ENCODE measurements at regions not wholly inside any gene's neighbourhood (a gene's known extent, or its start where the extent isn't known, plus 50 kb on each side); places are given as distances from the start of the nearest gene placed in this dataset.
"Not testable (repeated sequence)": the region's sequence is repeated elsewhere in the genome, so short reads cannot be mapped to it uniquely, and the experiment has no call there.

DNA sequence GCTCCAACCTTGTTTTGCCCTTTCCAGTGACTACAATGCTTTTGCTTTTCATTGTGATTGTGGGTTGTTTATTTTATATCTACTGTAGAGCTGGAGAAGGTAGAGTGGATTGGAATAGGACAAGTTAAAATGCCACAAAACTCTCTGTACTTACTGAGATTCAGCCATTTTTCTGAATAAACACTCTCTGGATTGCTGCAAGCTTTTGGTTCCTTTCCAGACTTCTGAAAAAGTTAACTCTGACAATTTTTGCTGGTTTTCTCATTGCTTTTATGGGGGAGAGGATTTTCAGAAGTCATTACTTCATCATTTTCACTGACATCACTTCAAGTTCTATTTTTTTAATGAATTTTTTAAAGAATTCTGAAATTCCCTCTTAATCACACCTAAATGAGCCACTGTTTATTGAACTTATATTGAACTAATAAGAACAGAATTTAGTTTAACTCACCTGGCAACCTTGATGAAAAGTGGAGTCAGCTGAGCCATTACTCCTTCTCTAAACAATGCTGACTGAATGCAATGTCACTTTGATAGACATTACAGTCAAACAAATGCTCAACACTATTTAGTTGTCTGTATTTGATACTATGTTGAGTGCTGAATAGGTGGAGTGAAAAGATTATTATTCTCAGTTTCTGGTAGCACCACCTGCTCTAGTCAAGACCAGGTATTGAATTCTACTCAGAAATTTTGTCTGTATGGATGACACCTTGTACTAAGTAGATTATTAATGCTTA is 303.5 kb downstream of the DLEU7 start:
- DNase-seq = no peak

DNA sequence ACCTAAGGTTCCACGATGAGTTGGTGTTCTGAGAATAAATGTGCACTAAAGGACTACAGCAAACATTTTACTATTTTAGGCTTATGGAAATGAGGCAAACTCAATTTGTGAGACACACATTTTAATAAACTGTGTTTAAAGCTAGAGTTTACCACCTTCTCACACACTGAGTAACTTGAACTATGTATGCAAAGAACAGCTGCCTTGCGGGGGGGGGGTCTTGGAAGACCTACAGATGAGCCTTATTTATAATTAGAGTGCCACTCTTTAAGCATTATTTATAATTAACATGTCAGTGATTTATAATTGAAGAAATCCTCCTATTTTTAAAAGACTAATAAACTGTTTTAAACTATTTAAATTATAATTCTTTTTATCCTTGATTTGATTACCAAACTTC is 300.4 kb downstream of the DLEU7 start:
- DNase-seq = no peak

DNA sequence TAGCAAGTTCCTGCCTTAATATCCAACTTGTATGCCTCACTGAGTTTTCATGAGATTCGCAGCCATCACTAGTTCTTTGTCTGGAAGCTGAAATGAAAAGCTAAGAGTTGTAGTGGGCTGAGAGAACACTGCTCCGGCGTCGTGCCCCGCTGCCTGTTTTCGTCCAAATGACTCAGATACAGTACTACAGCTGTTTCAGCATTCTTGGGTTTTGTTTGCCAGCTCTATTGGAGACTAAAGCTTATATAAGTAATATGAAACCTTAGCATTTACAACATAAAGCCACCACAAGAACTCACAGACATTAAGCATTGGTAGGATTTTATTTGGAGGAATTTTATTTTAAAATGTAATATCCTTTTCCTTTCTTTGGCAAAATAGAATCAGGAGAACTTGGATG is 299.7 kb downstream of the DLEU7 start:
- peak; percentile 60 for DNase-seq

DNA sequence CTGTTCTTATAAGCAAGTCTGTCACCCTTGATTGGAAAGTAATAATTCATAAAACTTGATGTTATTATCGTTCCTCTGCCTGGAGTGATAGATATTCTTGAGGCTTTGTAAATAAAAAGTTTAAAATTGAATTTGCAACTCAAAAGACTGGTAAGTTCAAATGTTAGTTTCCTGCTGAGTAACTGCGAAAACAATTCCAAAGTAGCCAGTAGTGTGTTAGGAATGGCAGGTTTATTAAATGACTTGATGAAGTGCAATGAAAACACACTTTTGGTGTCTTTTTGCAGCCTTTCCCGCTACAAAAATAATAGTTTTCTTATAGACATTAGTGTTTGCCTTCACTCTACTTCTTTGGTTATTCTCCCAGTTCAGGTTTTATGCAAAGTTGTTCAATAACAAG is 299.3 kb downstream of the DLEU7 start:
- no peak for DNase-seq

DNA sequence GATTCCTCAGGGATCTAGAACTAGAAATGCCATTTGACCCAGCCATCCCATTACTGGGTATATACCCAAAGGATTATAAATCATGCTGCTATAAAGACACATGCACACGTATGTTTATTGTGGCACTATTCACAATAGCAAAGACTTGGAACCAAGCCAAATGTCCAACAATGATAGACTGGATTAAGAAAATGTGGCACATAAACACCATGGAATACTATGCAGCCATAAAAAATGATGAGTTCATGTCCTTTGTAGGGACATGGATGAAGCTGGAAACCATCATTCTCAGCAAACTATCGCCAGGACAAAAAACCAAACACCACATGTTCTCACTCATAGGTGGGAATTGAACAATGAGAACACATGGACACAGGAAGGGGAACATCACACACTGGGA is 296.3 kb downstream of the DLEU7 start:
- not testable (repeated sequence) for DNase-seq

DNA sequence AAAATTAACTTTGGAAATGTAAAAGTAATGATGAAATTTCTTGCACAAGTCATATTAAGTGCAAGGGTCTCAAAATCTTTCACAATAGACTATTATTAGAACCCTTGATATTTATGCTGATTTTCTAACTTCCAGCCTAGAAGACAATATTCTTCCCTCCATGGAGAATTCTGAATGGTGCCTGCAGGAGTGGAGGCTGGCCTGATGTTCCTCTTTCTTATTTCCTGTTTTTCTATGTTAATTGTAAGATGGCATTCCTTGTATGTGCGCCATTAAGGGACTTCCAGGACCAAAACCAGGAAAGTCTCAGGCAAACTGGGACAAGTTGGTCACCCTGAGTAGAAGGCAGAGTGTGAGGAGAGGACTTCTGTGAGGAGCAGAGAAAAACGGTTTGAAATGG is 294.9 kb downstream of the DLEU7 start:
- no peak for DNase-seq

DNA sequence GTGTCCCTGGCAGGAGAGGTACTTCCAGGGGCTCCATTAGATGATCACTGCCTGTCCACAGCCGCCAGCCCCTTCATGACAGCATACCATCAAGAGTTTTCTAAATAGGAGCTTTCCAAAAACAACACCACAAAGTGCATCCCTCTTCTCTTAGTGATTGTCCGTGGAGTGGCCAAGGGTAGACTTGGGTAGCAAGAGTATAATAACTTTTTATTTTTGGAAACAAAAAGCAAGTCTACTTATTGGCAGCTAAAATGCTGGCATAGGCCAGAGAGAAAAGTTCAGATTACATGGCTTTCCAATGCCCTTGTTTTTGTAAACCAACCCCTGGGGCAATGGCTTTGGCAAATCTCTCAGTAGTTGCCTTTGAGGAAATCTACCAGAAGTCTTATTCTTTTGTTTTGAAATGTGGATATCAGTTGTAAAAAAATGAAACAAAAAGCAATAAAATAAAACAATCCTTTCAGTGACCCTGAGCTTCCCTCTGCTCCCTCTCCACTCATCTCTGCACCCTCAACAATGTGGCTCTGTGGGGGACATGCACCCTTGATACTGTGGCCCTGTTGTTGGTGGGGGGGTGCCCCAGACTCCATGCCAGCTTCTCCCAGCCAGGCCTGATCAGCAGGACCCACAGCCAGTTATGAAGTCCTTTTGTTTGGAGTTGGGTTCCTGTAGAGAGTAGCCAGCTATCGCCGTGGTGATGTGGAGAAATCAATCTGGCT is 294.1 kb downstream of the DLEU7 start:
- no peak for DNase-seq

DNA sequence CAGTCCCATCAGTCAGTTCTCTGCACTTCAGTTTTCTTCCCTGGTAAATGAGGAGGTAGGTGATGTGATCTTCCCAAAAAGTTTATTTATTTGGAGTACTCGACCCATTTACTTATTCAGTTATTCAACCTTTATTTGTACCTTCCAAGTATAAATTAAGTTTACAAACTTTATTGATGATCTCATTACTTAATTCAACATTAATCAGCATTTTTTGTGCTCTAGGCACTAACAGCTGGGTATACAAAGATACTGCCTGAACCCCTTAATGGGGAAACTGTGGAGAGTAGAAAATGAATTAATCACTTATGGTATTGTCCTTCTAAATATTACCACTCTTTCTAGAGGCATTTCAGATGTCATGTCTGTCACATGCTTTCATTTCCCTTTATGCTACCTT is 293.3 kb downstream of the DLEU7 start:
- DNase-seq = no peak

DNA sequence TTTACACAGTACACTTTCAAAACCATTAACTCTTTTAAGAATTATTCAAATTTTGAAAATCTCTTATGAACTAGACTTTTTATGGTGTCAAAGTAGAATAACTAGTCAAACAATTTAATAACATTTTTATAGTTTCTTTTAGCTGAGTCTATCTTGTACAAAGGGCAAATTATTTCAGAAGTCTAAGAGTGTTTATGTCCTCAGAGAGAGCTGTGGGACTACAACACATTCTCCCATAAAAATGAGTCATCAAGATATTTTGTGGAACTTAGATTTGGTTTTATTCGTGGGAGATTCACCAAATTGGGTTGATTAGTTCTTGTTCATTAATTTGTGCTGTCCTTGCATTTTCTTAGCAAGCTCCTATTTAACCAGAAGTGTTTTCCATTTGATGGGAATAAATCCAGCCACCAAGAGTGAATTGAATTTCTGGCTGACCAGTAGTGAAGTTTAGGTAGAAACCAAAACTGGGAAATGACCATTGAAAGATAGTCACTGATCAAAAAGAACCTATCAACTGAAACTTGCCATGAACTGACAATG is 291.0 kb downstream of the DLEU7 start:
- no peak for DNase-seq

DNA sequence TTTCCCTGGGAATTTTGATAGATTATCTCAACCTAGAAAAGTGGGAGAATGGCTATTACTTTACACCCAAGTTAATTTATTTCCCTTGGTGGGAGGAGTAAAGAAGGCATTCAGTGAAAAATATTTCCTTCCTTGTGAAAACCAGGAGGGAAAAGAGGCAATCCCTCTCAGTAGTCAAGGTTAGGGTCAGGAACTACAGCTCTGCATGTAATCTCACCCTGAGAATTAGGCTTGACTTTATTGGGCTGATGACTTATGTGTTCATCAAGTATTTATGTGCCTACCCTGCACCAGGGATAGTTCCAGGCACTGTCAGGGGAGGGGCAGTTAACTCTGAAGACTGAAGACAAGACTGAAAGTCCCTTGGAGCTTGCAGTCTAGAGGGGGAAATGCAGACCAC is 281.8 kb downstream of the DLEU7 start:
- DNase-seq = no peak

DNA sequence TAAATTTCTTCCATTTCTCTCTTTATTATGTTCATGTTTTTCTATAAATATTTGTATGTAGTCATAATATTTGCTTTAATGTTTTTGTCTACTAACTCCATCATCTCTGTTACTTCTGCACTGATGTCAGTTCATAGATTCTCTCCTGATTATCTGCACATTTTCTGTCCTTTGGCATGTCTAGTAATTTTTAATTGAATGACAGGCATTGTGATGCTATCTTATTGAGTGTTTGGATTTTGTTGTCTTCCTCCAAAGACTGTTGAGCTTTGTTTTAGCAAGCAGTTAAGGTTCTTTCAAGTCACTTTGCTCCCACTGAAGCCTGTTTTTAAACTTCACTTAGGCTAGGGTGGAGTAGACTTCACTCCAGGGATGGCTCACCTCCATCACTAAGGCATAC is 276.8 kb downstream of the DLEU7 start:
- no peak for DNase-seq

DNA sequence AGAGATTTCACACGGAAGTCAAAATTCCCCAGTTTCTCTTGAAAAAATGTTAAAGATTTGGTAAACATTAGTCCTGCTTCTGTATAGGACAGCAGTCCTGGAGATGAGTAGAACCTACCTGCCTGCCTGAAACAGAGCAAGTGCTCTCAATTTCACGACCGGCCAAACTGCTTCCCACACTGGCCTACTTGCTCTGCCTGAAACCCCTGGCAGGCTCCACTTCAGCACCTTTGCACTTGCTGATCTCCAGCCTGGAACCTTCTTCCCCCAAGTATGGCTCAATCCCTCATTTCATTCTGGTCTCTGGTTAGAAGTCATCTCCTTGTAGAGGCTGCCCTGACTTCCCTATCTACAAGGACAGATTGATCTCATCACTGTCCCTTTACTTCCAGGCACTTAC is 271.4 kb downstream of the DLEU7 start:
- no peak for DNase-seq

DNA sequence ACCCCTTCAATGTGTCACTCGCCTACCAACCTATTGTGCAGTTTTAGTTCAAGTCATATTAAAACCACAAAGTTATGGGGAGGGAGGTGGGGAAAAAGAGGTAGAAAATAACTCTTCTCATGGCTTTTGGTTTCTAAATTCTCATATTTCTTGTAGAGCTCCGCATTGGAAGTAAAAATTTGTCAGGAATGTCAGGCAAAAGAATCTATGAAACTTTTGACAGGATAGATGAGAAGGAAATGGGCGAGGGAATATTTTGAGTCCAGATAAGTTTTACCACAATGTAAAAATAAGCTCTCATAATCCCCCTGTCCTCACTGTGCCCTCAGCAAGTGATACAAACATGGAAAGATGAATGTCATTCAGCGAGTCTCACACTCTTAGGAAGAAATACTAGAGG is 270.4 kb downstream of the DLEU7 start:
- DNase-seq = no peak

DNA sequence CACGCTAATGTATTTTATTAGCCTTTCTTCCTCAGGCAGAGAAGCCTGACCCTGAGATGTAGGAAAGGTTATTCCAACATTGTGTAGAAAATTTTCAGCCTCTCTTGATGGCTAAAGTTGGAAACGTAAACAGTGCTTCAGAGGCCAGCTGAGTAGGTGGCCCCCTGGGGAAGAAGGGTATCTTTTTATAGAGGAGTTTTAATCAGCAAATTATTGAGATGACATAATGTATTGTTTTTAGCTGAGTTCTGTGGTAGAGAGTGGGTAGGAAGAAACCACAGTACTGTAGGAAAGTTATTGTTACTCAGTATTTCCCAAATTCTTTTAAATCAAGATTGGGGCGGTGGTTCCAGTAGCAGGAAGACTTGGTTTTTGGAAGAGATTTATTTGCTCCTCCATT is 268.8 kb downstream of the DLEU7 start:
- DNase-seq = no peak

DNA sequence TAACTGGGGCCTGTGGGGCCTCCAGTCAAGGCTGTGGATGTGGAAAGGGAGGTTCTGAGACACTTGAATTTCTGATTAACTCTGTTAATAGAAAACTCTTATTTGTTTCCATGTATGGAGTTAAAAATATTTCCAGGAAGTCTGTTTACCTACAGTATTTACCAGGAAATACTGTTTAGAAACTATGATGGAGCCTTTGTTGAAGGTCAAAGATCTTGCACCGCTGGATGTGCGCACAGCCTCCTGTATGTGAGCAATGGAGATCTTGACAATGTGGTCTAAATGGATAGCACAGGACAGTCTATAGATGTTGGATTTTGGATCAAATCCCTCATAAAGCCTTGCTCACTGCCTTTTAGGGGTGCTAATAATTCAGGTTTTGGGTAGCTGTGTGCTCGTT is 268.4 kb downstream of the DLEU7 start:
- DNase-seq = no peak

DNA sequence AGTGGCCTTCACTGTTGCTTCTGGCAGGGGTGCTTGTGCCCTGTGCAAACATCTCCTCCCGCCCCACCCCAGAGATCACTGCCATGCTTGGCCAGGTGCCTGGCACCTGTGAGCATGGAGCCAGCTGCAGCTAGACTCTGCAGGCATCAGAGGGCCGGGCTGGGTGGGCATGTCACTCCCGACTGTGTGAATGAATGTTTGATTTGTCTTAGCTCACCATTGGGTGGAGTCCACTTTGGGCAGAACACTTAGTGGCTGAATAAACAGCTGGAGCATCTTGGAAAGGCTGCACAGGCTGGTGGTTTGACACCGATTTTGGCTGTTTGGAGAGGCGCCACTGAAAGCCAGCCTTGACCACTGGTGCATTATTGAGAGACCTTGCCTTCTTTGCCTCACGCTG is 267.3 kb downstream of the DLEU7 start:
- no peak for DNase-seq

DNA sequence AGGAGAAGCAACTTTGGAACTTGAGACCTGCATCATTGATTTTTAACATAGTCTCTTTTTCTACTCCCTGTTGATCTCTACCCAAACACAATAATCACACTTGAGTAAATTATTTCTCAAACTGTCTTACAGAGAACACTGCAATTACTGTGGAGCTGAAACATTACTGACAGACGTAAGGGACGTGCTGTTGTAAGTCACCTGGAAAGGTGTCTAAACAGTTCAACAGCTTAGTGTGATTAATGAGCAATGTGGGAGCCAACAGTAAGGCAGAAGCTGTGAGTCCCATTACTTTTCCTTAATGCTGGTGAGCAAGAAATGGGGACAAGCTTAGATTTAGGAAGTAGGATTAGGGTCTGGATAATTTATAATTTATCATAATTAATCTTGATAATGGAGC is 265.7 kb downstream of the DLEU7 start:
- no peak for DNase-seq

DNA sequence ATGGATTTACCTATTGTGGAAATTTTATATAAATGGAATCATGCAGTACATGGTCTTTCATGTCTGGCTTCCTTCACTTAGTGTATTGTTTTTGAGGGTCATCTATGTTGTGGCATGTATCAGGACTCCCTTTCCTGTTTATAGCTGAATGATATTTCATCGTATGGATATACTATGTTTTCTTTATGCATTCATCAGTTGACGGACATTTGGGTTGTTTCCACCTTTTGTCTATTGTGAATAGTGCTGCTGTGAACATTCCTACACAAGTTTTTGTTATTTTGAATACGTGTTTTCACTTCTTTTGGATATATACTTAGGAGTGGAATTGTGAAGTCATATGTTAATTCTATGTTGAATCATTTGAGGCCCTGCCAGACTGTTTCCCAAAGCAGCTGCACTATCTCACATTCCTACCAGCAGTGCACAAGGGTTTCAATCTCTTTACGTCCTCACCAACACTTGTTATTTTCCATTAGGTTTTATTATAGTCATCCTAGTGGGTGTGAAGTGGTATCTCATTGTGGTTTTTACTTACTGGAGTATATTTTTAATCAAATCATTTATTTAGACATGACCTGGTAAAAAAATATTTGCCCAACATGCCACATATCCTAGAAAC is 262.7 kb downstream of the DLEU7 start:
- peak; percentile 75 for DNase-seq

DNA sequence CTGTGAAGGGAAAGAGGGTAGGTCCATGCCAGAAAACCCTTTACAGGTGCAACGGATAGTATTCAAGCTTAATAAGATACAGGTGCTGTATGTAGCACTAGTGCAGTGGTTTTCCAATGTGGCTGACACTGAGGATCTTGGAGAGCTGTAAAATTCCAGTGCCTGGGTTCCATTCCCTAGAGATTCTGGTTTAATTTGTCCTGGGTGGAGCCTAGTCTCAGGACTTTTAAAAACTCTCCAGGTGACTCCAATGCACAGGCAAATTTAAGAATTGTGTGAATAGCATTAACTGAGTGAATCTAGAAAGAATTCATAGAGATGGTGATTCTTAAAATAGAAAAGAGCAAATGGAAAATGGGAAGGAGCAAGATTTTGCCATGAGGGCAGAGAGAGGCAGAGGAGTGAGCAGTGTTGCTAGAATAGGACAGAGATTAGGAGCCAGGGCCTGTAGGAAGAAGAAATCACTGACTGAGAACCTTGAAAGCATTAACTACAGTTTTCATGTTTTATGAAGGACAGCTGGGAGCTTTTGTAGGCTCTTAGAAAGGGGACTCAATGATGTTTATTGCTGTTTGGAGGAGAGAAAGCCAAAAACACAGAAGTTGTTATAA is 261.8 kb downstream of the DLEU7 start:
- DNase-seq = no peak

DNA sequence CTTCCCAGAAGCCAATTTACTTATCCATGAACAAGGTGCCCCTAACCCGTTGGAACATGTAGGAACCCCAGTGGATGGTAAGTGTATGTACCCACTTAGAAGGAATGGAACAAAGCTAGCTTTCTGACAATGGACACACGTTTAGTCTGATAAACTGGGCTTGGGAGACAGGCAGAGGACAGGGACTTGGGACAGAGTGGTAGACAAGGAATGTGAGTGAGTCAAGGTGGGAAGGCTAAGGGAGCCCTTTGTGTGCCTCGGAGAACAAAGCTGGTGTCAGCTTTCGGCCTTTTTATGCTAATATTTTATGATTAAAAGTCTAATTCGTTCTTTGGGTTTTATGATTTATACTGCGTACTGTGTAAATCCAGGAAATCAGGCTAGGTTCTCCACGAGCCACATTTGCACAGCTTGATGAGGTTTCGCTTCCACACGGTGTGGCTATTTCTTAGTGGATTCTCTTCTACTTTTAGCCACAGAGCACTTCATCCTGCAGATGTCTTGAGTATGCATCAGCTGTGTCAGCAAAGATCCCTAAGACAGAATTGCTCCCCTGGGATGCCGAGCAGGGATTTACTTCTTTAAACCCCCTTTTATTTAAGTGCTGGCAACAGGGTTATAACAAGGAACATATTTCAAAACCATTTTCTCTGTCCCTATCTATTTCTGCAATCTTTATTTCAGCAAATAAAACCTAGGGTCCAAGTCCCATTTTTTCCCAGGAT is 258.5 kb downstream of the DLEU7 start:
- no peak for DNase-seq

DNA sequence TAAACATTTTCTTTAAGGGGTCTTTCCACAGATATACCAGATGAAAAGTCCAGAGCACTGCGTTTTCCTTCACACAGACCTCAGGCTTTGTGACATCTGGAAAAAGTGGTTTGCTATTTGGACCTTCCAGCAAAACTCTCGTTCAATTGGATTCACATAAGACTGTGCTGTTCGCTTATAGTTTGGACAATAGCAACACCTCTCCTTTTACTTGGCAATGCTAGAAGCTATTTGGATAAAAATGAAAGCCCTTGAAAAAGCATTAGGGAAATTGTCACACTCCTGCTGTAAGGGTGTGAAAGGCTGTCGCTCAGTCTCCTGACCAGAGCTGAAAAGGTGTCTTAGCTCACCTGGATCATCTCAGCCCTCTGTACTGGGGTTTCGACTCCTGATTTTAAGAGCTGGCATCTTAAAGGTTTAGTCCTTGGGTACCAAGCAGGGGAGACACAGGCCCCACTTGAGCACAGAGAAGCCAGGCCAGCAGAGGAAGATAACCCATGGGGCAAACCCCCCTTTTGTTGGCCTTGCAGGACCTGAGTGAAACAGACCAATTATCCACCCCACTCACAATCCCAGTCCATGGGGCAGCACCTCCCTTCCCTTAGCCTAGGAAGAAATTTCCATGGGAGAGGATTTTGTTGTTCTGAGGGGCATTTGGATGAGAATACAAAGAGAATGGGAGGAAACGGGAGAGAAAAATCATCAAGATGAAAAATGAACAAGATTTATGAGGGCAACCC is 257.6 kb downstream of the DLEU7 start:
- no peak for DNase-seq

DNA sequence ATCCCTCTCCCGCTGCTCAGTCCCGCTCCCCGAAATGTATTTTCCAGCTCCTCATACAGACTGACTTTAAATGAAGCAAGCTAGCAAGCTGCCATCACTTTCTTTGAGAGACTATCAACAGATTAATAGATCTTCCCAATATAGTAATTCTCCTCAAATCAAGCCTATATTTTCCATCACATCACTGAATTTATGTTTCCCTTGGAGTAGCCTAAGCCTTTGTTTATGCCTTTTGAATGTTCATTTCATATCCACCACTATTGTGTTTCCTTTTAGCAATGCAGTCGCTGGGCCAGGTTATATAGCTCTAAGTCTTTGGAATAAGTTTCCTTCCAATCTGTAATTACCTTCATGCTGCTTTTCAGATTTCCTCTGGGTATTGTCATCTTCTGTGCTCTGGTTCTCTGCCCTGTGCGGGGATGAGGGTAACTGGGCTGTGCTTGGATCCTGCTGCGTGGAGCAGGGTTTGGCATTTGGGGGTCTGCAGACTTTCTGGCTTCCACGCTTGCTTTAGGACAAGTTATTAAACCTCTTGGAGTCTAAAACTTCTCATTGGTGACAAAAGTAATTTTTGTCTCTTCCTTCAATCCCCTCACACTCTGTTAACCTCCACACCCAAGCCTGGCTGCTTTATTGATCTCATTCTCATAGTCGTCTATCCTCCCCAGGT is 256.9 kb downstream of the DLEU7 start:
- no peak for DNase-seq
